ENCODE measurements at regions not wholly inside any gene's neighbourhood (a gene's known extent, or its start where the extent isn't known, plus 50 kb on each side); places are given as distances from the start of the nearest gene placed in this dataset.
"Not testable (repeated sequence)": the region's sequence is repeated elsewhere in the genome, so short reads cannot be mapped to it uniquely, and the experiment has no call there.

GRCh38 chr3:18989237-18989795, 159.0 kb upstream of the KCNH8 start:
- intact Hi-C loops (cut with DNase I) = loop anchor here (5.0 kb wide), 1 partner anchor 432 kb away; no protein-coding TSS in a partner anchor
- no peak for DNase-seq (ENCODE audit: low spot score)

GRCh38 chr3:18988614-18989229, 159.6 kb upstream of the KCNH8 start:
- DNase-seq (ENCODE audit: low spot score) = no peak
- intact Hi-C loops (cut with DNase I) = loop anchor here (5.0 kb wide), 1 partner anchor 431 kb away; no protein-coding TSS in a partner anchor

GRCh38 chr3:18987862-18988447, 160.4 kb upstream of the KCNH8 start:
- intact Hi-C loops (cut with DNase I) = loop anchor here (5.0 kb wide), 1 partner anchor 431 kb away; no protein-coding TSS in a partner anchor
- DNase-seq (ENCODE audit: low spot score) = no peak

GRCh38 chr3:18987070-18987469, 161.2 kb upstream of the KCNH8 start:
- intact Hi-C loops (cut with DNase I) = loop anchor here (5.0 kb wide), 1 partner anchor 430 kb away; no protein-coding TSS in a partner anchor

GRCh38 chr3:18982920-18983319, 165.4 kb upstream of the KCNH8 start:
- intact Hi-C loops (cut with DNase I) = no loop called here
- DNase-seq (ENCODE audit: low spot score) = no peak

More at GRCh38 chr3:18987070-18987469, 161.2 kb upstream of the KCNH8 start:
- DNase-seq (ENCODE audit: low spot score) = no peak

GRCh38 chr3:18976102-18976501, 172.2 kb upstream of the KCNH8 start:
- intact Hi-C loops (cut with DNase I) = not testable (repeated sequence)

GRCh38 chr3:18968120-18968519, 180.2 kb upstream of the KCNH8 start:
- intact Hi-C loops (cut with DNase I) = no loop called here
- no peak for DNase-seq (ENCODE audit: low spot score)

More at GRCh38 chr3:18976102-18976501, 172.2 kb upstream of the KCNH8 start:
- not testable (repeated sequence) for DNase-seq (ENCODE audit: low spot score)

- DNase-seq (ENCODE audit: low spot score) = no peak
- intact Hi-C loops (cut with DNase I) = no loop called here
Measured at GRCh38 chr3:18965781-18966180, 182.5 kb upstream of the KCNH8 start.

- no peak for DNase-seq (ENCODE audit: low spot score)
- intact Hi-C loops (cut with DNase I) = no loop called here
Measured at GRCh38 chr3:18964640-18965039, 183.7 kb upstream of the KCNH8 start.

GRCh38 chr3:18951333-18951732, 197.0 kb upstream of the KCNH8 start:
- DNase-seq (ENCODE audit: low spot score) = no peak
- intact Hi-C loops (cut with DNase I) = no loop called here

- intact Hi-C loops (cut with DNase I) = no loop called here
- no peak for DNase-seq (ENCODE audit: low spot score)
Measured at GRCh38 chr3:18946524-18946923, 201.8 kb upstream of the KCNH8 start.

- intact Hi-C loops (cut with DNase I) = no loop called here
Measured at GRCh38 chr3:18937574-18937973, 210.7 kb upstream of the KCNH8 start.

GRCh38 chr3:18919158-18919557, 229.2 kb upstream of the KCNH8 start:
- DNase-seq (ENCODE audit: low spot score) = no peak
- intact Hi-C loops (cut with DNase I) = no loop called here

More at GRCh38 chr3:18937574-18937973, 210.7 kb upstream of the KCNH8 start:
- no peak for DNase-seq (ENCODE audit: low spot score)

GRCh38 chr3:18917923-18918322, 230.4 kb upstream of the KCNH8 start:
- intact Hi-C loops (cut with DNase I) = no loop called here
- DNase-seq (ENCODE audit: low spot score) = no peak

- no peak for DNase-seq (ENCODE audit: low spot score)
- intact Hi-C loops (cut with DNase I) = no loop called here
Measured at GRCh38 chr3:18902081-18902793, 246.1 kb upstream of the KCNH8 start.

- no peak for DNase-seq (ENCODE audit: low spot score)
- intact Hi-C loops (cut with DNase I) = no loop called here
Measured at GRCh38 chr3:18901571-18901970, 246.7 kb upstream of the KCNH8 start.

- DNase-seq (ENCODE audit: low spot score) = no peak
- intact Hi-C loops (cut with DNase I) = no loop called here
Measured at GRCh38 chr3:18900994-18901393, 247.3 kb upstream of the KCNH8 start.

GRCh38 chr3:18898911-18899310, 249.4 kb upstream of the KCNH8 start:
- DNase-seq (ENCODE audit: low spot score) = no peak
- intact Hi-C loops (cut with DNase I) = no loop called here

- intact Hi-C loops (cut with DNase I) = no loop called here
- no peak for DNase-seq (ENCODE audit: low spot score)
Measured at GRCh38 chr3:18892756-18893155, 255.6 kb upstream of the KCNH8 start.

GRCh38 chr3:18892047-18892446, 256.3 kb upstream of the KCNH8 start:
- intact Hi-C loops (cut with DNase I) = no loop called here
- DNase-seq (ENCODE audit: low spot score) = no peak
